ENCODE measurements at regions not wholly inside any gene's neighbourhood (a gene's known extent, or its start where the extent isn't known, plus 50 kb on each side); places are given as distances from the start of the nearest gene placed in this dataset.
"Not testable (repeated sequence)": the region's sequence is repeated elsewhere in the genome, so short reads cannot be mapped to it uniquely, and the experiment has no call there.

DNA sequence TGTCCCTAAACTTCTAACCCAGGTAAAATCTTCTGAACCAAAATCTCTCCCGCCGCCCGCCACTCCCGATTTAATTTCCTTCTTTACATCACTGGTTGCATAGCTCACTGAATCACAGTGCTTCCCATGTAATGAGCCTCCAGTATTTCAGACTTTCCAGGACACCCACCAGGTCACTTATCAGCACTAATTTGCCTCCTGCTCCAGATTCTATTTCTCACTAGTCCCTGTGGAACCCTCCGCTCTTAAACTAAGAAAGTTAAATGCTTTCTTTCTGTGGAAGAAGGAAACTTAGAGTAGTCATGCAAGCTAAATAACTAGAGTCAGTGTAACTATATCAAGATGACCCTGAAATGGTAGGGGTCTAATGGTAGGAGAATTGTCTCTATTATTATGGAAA is 106.6 kb upstream of the OPCML start:
- DNase-seq (ENCODE audit: low read depth) (no peak), FAIRE-seq (no peak)
- H3K4me3 ChIP-seq (ENCODE audit: low read depth, low read length) = no peak overlapping the region

DNA sequence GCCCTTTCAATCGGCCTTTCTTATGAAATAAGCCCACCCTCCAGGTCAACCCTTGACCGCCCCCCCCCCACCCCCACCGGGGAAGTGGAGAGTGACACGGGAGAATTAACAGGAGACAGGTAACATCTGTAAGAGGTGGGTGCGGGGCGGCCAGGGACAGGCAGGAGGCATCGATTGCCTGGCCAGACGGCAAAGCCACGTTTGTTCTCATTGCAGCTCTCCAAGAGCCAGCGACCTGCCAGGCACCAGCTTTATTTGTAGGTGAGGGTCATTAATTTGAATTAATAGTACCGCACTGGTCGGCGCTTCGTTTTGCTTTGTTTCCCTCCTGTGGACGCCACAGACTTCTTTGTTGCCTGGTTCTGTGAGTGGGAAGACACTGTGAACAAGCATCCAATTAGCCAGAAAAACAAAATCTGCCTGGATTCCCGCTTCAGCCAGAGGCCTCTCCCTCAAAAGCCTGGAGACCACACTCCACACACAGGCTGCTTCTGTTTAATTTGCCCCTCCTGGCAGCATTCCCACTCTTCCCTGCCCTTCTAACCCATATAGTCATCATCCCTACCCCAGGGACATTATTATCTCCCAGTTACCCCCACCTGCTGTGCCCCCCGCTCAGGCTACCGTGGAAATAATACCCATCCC is 104.5 kb upstream of the OPCML start:
- no peak for FAIRE-seq

More for the DNA sequence above, 106.6 kb upstream of the OPCML start:
- TF ChIP-seq, protein P1, sequence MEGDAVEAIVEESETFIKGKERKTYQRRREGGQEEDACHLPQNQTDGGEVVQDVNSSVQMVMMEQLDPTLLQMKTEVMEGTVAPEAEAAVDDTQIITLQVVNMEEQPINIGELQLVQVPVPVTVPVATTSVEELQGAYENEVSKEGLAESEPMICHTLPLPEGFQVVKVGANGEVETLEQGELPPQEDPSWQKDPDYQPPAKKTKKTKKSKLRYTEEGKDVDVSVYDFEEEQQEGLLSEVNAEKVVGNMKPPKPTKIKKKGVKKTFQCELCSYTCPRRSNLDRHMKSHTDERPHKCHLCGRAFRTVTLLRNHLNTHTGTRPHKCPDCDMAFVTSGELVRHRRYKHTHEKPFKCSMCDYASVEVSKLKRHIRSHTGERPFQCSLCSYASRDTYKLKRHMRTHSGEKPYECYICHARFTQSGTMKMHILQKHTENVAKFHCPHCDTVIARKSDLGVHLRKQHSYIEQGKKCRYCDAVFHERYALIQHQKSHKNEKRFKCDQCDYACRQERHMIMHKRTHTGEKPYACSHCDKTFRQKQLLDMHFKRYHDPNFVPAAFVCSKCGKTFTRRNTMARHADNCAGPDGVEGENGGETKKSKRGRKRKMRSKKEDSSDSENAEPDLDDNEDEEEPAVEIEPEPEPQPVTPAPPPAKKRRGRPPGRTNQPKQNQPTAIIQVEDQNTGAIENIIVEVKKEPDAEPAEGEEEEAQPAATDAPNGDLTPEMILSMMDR (IDR thresholded peaks at IDR 0.05; ENCODE audit: insufficient read depth, low read length, severe bottlenecking) = no peak
- Histone ChIP-seq H3K27me3 (ENCODE audit: control insufficient read depth, insufficient read depth, low read length) (no peaks in the 10 kb centered on the region), H3K36me3 (ENCODE audit: control insufficient read depth, insufficient read depth, low read length) (no peaks in the 10 kb centered on the region)

DNA sequence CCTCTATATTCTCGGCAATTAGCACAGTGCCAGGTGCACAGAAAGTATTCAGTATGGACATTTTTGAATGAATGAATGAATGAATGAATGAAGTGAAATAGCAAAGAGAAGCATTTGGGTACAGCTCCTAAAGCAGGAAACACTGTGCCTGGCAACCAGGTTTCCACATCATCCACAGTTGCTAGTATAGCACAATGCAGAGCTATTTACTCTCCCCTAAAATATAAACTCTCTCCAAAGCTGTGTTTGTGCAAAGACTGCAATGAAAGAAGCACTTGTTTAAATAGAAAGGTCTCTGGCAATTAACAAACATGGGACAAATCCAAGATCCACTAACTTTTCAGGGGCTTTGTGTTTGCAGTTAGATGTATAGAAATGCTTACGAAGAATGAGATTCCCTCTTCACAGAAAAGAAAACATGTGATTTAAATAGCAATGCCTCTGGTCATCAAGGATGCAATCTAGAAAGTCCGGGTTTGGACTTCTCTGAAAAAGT is 103.0 kb upstream of the OPCML start:
- DNase-seq (ENCODE audit: low read depth) = no peak
- Histone ChIP-seq H3K36me3 (ENCODE audit: control insufficient read depth, insufficient read depth, low read length) (no peaks in the 10 kb centered on the region), H3K27me3 (ENCODE audit: control insufficient read depth, insufficient read depth, low read length) (no peaks in the 10 kb centered on the region), H3K4me3 (ENCODE audit: low read depth, low read length) (no peak overlapping the region)
- FAIRE-seq = no peak
- TF ChIP-seq, protein P1 (IDR thresholded peaks at IDR 0.05; ENCODE audit: insufficient read depth, low read length, severe bottlenecking) = no peak

More for the DNA sequence above, 104.5 kb upstream of the OPCML start:
- no peak for DNase-seq (ENCODE audit: low read depth)
- Histone ChIP-seq H3K27me3 (ENCODE audit: control insufficient read depth, insufficient read depth, low read length) (no peaks in the 10 kb centered on the region), H3K36me3 (ENCODE audit: control insufficient read depth, insufficient read depth, low read length) (no peaks in the 10 kb centered on the region), H3K4me3 (ENCODE audit: low read depth, low read length) (no peak overlapping the region)
- TF ChIP-seq, protein P1 (IDR thresholded peaks at IDR 0.05; ENCODE audit: insufficient read depth, low read length, severe bottlenecking) = no peak

DNA sequence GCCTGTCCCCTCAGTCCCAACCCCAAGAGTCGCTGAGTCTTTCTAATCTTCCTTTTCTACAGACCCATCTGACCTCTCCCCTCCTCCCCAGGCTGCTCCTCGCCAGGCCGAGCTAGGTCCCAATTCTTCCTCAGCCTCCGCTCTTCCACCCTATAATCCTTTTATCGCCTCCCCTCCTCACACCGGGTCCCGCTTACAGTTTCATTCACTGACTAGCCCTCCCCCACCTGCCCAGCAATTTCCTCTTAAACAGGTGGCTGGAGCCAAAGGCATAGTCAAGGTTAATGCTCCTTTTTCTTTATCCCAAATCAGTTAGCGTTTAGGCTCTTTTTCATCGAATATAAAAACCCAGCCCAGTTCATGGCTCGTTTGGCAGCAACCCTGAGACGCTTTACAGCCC is 96.1 kb upstream of the OPCML start:
- FAIRE-seq; H3K36me3 ChIP-seq (ENCODE audit: control insufficient read depth, insufficient read depth, low read length); H3K4me3 ChIP-seq (ENCODE audit: low read depth, low read length); H3K27me3 ChIP-seq (ENCODE audit: control insufficient read depth, insufficient read depth, low read length); DNase-seq (ENCODE audit: low read depth): not testable (repeated sequence)

DNA sequence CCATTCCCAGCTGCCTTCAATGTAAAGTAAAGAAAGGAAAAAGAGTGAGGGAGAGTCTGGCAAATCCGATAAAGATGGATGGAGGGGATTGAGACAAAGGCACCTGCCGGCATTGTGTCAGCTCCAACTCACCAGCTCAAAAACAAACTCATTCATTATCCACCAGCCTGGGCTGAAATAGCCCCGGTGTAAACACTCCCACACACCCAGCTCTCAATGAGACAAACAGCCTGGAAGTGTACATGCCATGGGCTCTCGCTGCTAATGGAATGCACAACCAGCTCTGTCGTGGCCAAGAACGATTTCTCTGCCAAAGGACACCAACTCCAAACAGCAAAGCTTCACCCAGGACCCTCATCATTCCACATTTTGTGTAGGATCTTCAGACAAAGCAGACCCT is 89.3 kb upstream of the OPCML start:
- TF ChIP-seq, protein P1 (IDR thresholded peaks at IDR 0.05; ENCODE audit: insufficient read depth, low read length, severe bottlenecking) = no peak
- no peaks in the 10 kb centered on the region for H3K36me3 ChIP-seq (ENCODE audit: control insufficient read depth, insufficient read depth, low read length)
- no peak for FAIRE-seq
- no peak for DNase-seq (ENCODE audit: low read depth)
- H3K4me3 ChIP-seq (ENCODE audit: low read depth, low read length) = no peak overlapping the region
- no peaks in the 10 kb centered on the region for H3K27me3 ChIP-seq (ENCODE audit: control insufficient read depth, insufficient read depth, low read length)

DNA sequence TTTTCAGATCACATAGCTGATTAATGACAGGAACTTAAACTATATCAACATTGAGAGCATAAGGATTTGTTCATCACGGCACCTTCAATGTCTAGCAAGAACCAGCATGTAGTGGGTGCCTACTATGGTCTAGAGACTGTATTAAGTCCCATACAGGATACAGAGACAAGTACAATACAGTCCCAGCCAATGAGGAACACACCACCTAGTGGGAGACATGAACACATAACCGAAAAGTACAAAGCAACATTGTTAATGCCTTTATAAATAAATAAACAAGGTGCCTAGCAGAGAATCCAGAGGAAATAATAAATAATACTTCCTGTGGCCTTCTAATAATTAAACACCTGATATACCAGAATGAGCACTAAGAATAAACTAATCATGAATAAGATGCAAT is 87.7 kb upstream of the OPCML start:
- FAIRE-seq = no peak
- H3K4me3 ChIP-seq (ENCODE audit: low read depth, low read length) = no peak overlapping the region
- TF ChIP-seq, protein P1 (IDR thresholded peaks at IDR 0.05; ENCODE audit: insufficient read depth, low read length, severe bottlenecking) = peak; percentile 5

More for the DNA sequence above, 87.7 kb upstream of the OPCML start:
- no peaks in the 10 kb centered on the region for H3K36me3 ChIP-seq (ENCODE audit: control insufficient read depth, insufficient read depth, low read length)
- peak; percentile 10 for DNase-seq (ENCODE audit: low read depth)
- no peaks in the 10 kb centered on the region for H3K27me3 ChIP-seq (ENCODE audit: control insufficient read depth, insufficient read depth, low read length)
